Tibial nerve (tissue), 3 donors: ENCODE measurements at regions not wholly inside any gene's neighbourhood (a gene's known extent, or its start where the extent isn't known, plus 50 kb on each side); places are given as distances from the start of the nearest gene placed in this dataset.

ENCODE experiments used
- EP300 ChIP-seq, 2 donors: sonication (generic); formaldehyde crosslinking; IDR thresholded peaks; one replicate each; pipeline ENCODE4 v1.6.1; 2017; ENCODE audit warnings: antibody characterized with exemption in 2 of 2, mild to moderate bottlenecking in 1 of 2
- POLR2A ChIP-seq, 2 donors: fragments of 450-650 bp; IDR thresholded peaks; one replicate each; pipeline ENCODE4 v1.6.1; 2017; ENCODE audit warnings: antibody characterized with exemption in 2 of 2, mild to moderate bottlenecking in 2 of 2, moderate library complexity in 2 of 2

DNA sequence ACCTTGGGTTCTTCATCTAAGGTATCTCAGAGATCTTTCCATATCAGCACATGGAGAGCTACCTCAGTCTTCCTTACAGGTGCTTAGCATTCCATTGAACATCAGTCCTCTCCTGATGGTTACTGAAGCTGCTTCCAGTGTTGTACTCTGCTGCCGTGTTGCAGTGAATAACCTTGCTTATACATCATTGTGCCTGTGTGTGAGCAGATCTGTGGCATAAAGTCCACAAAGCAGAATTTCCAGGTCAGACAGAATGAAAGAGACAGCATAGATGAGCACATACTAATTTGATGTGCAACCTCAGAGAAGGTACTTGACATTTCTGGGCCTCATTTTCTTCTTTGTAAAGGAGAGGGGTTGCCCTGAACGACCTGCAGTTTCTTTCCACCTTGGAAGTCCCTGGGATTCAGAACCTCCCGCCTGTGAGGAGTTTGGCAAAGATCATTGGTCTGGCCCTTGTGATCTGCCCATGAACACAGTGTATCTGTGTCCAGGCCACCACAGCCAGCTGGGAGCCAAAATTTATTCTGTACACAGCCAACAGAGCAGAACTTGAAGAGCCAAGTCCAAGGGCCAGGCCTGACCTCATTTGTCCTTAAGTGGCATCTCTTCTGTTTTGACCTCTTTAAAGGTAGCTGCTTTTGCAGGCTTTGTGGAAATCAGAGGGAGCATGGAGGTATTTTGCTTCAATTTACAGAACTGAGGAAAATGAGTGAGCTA, 57.2 kb upstream of the SLC7A14 start:
- no peak for TF ChIP-seq POLR2A (IDR thresholded peaks at IDR 0.05)
- no peak for TF ChIP-seq EP300 (IDR thresholded peaks at IDR 0.05)
